K562 (cell line): ENCODE measurements at regions not wholly inside any gene's neighbourhood (a gene's known extent, or its start where the extent isn't known, plus 50 kb on each side); places are given as distances from the start of the nearest gene placed in this dataset.

ENCODE experiments used
- ATAC-seq: fragments of 200-7000 bp; cut with Tn5 transposase; 3 replicates; pipeline ENCODE4 v1.9.1; 2020; ENCODE audit warnings: moderate library complexity
- BruUV-seq: library from RNA; stranded (reverse); fragments of 400-500 nt; replicated peaks from 2 replicates; lab custom pipeline; 2021; lab: Mats Ljungman, UMichigan
- CTCF ChIA-PET: fragments of 300-600 bp; formaldehyde crosslinking; extraction: SDS; loops from one replicate; lab custom pipeline; 2021; ENCODE audit warnings: low intra/inter-chr PET ratio; lab: Yijun Ruan, JAX
- POLR2A ChIA-PET: fragments of 300-600, 350-650 bp; sonication (Branson Sonifier 250); formaldehyde crosslinking; extraction: SDS; loops from one replicate; lab custom pipeline; 2021; ENCODE audit warnings: antibody characterized with exemption, inconsistent platforms; lab: Yijun Ruan, JAX
- DNase-seq, 4 experiments: peaks; one replicate each; pipeline versions ENCODE4 v3.0.0 to v3.0.0-alpha.2; 2011 to 2018; ENCODE audit warnings: low spot score in 3 of 4, mixed read lengths in 3 of 4; ENCODE audit errors: extremely low read depth in 1 of 4
- FAIRE-seq: peaks from 2 replicates; lab custom pipeline; 2011; peaks lifted over from hg19 to GRCh38; lab: Jason Lieb, UNC
- H2AFZ ChIP-seq: 2 replicates; pipeline ENCODE4 v1.6.0; 2011; ENCODE audit warnings: low read depth, low read length, control low read depth, inconsistent platforms
- H3K27ac ChIP-seq: fragments of 200-600 bp; 3 replicates; pipeline ENCODE4 v1.8.0; 2011; ENCODE audit warnings: low read depth, mild to moderate bottlenecking, control low read depth, inconsistent platforms, low read length, moderate library complexity, mixed read lengths; ENCODE audit errors: extremely low read depth
- H3K27me3 ChIP-seq, 2 experiments: fragments of 300-600 bp in 1 of 2; 2 replicates in 1 of 2; 3 replicates in 1 of 2; pipeline versions ENCODE4 v1.6.0 to v1.8.0; 2011; ENCODE audit warnings: inconsistent platforms in 2 of 2, low read length in 2 of 2, mild to moderate bottlenecking in 1 of 2, mixed read lengths in 1 of 2, moderate library complexity in 1 of 2; ENCODE audit not compliant: control insufficient read depth in 2 of 2, insufficient read depth in 2 of 2
- H3K36me3 ChIP-seq: fragments of 300-600 bp; 3 replicates; pipeline ENCODE4 v1.8.0; 2011; ENCODE audit warnings: mild to moderate bottlenecking, low read length, inconsistent platforms; ENCODE audit not compliant: control insufficient read depth, insufficient read depth
- H3K4me1 ChIP-seq, 2 experiments: fragments of 200-600 bp in 1 of 2; replicated peaks in 1 of 2; 2 replicates in 1 of 2; 3 replicates in 1 of 2; pipeline versions ENCODE4 v1.5.1 to v1.8.0; 2011; ENCODE audit warnings: inconsistent platforms in 2 of 2, low read length in 2 of 2, mild to moderate bottlenecking in 1 of 2, mixed read lengths in 1 of 2, moderate library complexity in 1 of 2; ENCODE audit not compliant: control insufficient read depth in 2 of 2, insufficient read depth in 2 of 2
- H3K4me2 ChIP-seq: 2 replicates; pipeline ENCODE4 v1.6.1; 2011; ENCODE audit warnings: low read length, control low read depth, inconsistent platforms, mixed read lengths; ENCODE audit not compliant: insufficient read depth
- H3K4me3 ChIP-seq: fragments of 200-600 bp; sonication (generic), shearing (Covaris generic); 2 replicates; pipeline ENCODE4 v1.5.1; 2016; ENCODE audit warnings: control low read depth, inconsistent platforms
- H3K79me2 ChIP-seq: fragments of 200-600 bp; 3 replicates; pipeline ENCODE4 v1.8.0; 2011; ENCODE audit warnings: low read length, inconsistent platforms; ENCODE audit not compliant: control insufficient read depth, insufficient read depth
- H3K9ac ChIP-seq, 2 experiments: 2 replicates each; pipeline versions ENCODE4 v1.6.0 to v1.6.1; 2011; ENCODE audit warnings: low read depth in 2 of 2, low read length in 2 of 2, control low read depth in 1 of 2, inconsistent platforms in 1 of 2, mild to moderate bottlenecking in 1 of 2, mixed read lengths in 1 of 2; ENCODE audit not compliant: insufficient read depth in 1 of 2
- H3K9me1 ChIP-seq: one replicate; pipeline ENCODE4 v1.6.0; 2011; ENCODE audit warnings: inconsistent platforms, mild to moderate bottlenecking, low read length, moderate library complexity; ENCODE audit not compliant: control insufficient read depth, insufficient read depth
- H3K9me3 ChIP-seq: replicated peaks from 2 replicates; pipeline ENCODE4 v1.5.1; 2011; ENCODE audit warnings: low read depth, low read length, inconsistent platforms; ENCODE audit not compliant: control insufficient read depth, insufficient read depth
- H4K20me1 ChIP-seq: replicated peaks from 2 replicates; pipeline ENCODE4 v1.6.1; 2011; ENCODE audit warnings: low read length, inconsistent platforms, mixed read lengths; ENCODE audit not compliant: control insufficient read depth, insufficient read depth
- ARHGAP35 ChIP-seq: fragments of 450-650 bp; IDR thresholded peaks from 2 replicates; pipeline ENCODE4 v1.6.1; 2018; ENCODE audit not compliant: partially characterized antibody
- ASH1L ChIP-seq: fragments of 450-650 bp; IDR thresholded peaks from 2 replicates; pipeline ENCODE4 v1.6.1; 2018; ENCODE audit warnings: borderline replicate concordance, mild to moderate bottlenecking, low read depth; ENCODE audit not compliant: partially characterized antibody
- CBX5 ChIP-seq: IDR thresholded peaks from 2 replicates; pipeline ENCODE4 v1.6.1; 2014; ENCODE audit warnings: low read depth, borderline replicate concordance
- CBX8 ChIP-seq: fragments of 200-600 bp; sonication (generic); IDR thresholded peaks from 2 replicates; pipeline ENCODE4 v1.6.1; 2012; ENCODE audit warnings: borderline replicate concordance, mixed run types, low read depth, mild to moderate bottlenecking, moderate library complexity, mixed read lengths, low read length, control low read depth, inconsistent platforms; ENCODE audit not compliant: poor library complexity, severe bottlenecking; ENCODE audit errors: extremely low read depth
- HIVEP1 ChIP-seq: fragments of 250-450 bp; sonication (Bioruptor Pico); IDR thresholded peaks from 2 replicates; pipeline ENCODE4 v1.4.0; 2020; ENCODE audit warnings: mild to moderate bottlenecking
- HNRNPUL1 ChIP-seq: fragments of 200-400 bp; formaldehyde crosslinking; IDR thresholded peaks from 2 replicates; pipeline ENCODE4 v1.6.1; 2017; ENCODE audit warnings: low read length
- NFRKB ChIP-seq: fragments of 450-650 bp; IDR thresholded peaks from 2 replicates; pipeline ENCODE4 v1.6.1; 2016; ENCODE audit warnings: low read depth
- PHTF2 ChIP-seq: fragments of 250-450 bp; sonication (Bioruptor Pico); IDR thresholded peaks from 2 replicates; pipeline ENCODE4 v1.5.0; 2021; ENCODE audit warnings: mild to moderate bottlenecking
- RFX1 ChIP-seq: fragments of 450-650 bp; IDR thresholded peaks from 2 replicates; pipeline ENCODE4 v1.6.1; 2016; ENCODE audit warnings: mild to moderate bottlenecking, moderate library complexity
- SAP30 ChIP-seq: fragments of 200-600 bp; sonication (generic); IDR thresholded peaks from 2 replicates; pipeline ENCODE4 v1.6.1; 2012; ENCODE audit warnings: borderline replicate concordance, low read depth, mild to moderate bottlenecking, moderate library complexity, low read length, control low read depth, inconsistent platforms; ENCODE audit not compliant: insufficient read depth, poor library complexity, severe bottlenecking
- SREBF2 ChIP-seq: sonication (generic); formaldehyde crosslinking; IDR thresholded peaks from 2 replicates; pipeline ENCODE4 v1.4.0; 2020; ENCODE audit warnings: mild to moderate bottlenecking, missing genetic modification reagents
- ZKSCAN8 ChIP-seq: fragments of 200-800 bp; sonication (Bioruptor generic); IDR thresholded peaks from 2 replicates; pipeline ENCODE4 v1.6.1; 2016; ENCODE audit warnings: missing genetic modification characterization, missing compliant biosample characterization
- ZNF347 ChIP-seq: fragments of 450-650 bp; formaldehyde crosslinking; IDR thresholded peaks from 2 replicates; pipeline ENCODE4 v1.4.0; 2020; ENCODE audit warnings: low read depth, mild to moderate bottlenecking, moderate library complexity
- ZNF41 ChIP-seq: fragments of 250-450 bp; sonication (Bioruptor Pico); conservative IDR thresholded peaks from 2 replicates; pipeline ENCODE4 v1.4.0; 2020; ENCODE audit warnings: mild to moderate bottlenecking
- ZNF717 ChIP-seq: fragments of 250-450 bp; sonication (Bioruptor Pico); IDR thresholded peaks from 2 replicates; pipeline ENCODE4 v1.5.0; 2021
- WGBS: fragments of 100-300 bp; shearing (Covaris generic); methylation state at CpG from one replicate; pipeline ENCODE4 v1.1.6; 2016; ENCODE audit warnings: low coverage, mixed read lengths; ENCODE audit not compliant: insufficient coverage; ENCODE audit errors: missing lambda C conversion rate; 5-methylcytosine and 5-hydroxymethylcytosine counted together
- in situ Hi-C: fragments of 300-500 bp; cut with MboI; formaldehyde crosslinking; loops from 4 replicates; pipeline ENCODE4 v1.15.0; 2018; ENCODE audit warnings: inconsistent platforms, mixed read lengths
- intact Hi-C: fragments of 100-400 bp; cut with micrococcal nuclease; formaldehyde crosslinking; loops from 2 replicates; pipeline ENCODE4 v1.14.2; 2022
- TF ChIP-seq, protein P1 (sequence below): fragments of 250-450 bp; sonication (Bioruptor Pico); IDR thresholded peaks from 2 replicates; pipeline ENCODE4 v1.5.0; 2021; ENCODE audit warnings: mild to moderate bottlenecking, borderline replicate concordance
- TF ChIP-seq, protein P2 (sequence below), 2 experiments: IDR thresholded peaks; 2 replicates each; pipeline ENCODE4 v1.6.1; 2011; ENCODE audit warnings: borderline replicate concordance in 1 of 2, control low read depth in 1 of 2, low read depth in 1 of 2, low read length in 1 of 2, mild to moderate bottlenecking in 1 of 2, mixed read lengths in 1 of 2, moderate library complexity in 1 of 2; ENCODE audit not compliant: insufficient read depth in 1 of 2, insufficient read length in 1 of 2, poor library complexity in 1 of 2, severe bottlenecking in 1 of 2; ENCODE audit errors: extremely low read depth in 1 of 2
- TF ChIP-seq, protein P3 (sequence below), 2 experiments: fragments of 200-800 bp in 1 of 2; sonication (Bioruptor generic) in 1 of 2; sonication (generic) in 1 of 2; formaldehyde crosslinking in 1 of 2; IDR thresholded peaks in 1 of 2; conservative IDR thresholded peaks in 1 of 2; 2 replicates each; pipeline versions ENCODE4 v1.5.0 to v1.6.1; 2016 to 2020; ENCODE audit warnings: missing compliant biosample characterization in 1 of 2, missing genetic modification characterization in 1 of 2, missing genetic modification reagents in 1 of 2

DNA sequence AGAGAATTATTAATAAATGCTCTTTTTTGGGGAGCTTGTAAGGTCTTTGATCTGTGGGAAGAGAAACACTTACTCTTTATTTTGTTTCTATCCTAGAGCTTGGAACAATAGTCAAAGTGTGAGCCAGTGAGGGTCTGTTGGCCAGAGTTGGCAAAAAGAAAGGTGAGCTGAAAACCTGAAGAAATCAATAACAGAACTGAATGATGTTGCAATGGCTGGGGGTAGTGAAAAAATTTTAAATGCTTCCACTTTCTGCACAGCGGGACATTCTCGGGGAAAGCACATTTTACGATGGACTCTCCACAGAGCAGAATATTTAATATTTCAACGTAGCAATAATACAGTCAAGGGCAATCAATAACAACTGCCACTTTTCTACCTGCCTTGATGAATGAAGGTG lies 78.9 kb downstream of the SKA1 start:
- H3K27ac ChIP-seq: no peak overlapping the region
- 7% methylated on average over 4 of the region's 4 CpGs for WGBS
- in situ Hi-C loops: no loop called here
- no peak overlapping the region for H3K4me3 ChIP-seq
- H3K4me2 ChIP-seq: no peak overlapping the region
- no peak for TF ChIP-seq PHTF2 (CRISPR knock-in tag)
- no peak for TF ChIP-seq ZKSCAN8
- no peak for TF ChIP-seq RFX1
- TF ChIP-seq ZNF347 (CRISPR knock-in tag): no peak
- TF ChIP-seq, protein P1, sequence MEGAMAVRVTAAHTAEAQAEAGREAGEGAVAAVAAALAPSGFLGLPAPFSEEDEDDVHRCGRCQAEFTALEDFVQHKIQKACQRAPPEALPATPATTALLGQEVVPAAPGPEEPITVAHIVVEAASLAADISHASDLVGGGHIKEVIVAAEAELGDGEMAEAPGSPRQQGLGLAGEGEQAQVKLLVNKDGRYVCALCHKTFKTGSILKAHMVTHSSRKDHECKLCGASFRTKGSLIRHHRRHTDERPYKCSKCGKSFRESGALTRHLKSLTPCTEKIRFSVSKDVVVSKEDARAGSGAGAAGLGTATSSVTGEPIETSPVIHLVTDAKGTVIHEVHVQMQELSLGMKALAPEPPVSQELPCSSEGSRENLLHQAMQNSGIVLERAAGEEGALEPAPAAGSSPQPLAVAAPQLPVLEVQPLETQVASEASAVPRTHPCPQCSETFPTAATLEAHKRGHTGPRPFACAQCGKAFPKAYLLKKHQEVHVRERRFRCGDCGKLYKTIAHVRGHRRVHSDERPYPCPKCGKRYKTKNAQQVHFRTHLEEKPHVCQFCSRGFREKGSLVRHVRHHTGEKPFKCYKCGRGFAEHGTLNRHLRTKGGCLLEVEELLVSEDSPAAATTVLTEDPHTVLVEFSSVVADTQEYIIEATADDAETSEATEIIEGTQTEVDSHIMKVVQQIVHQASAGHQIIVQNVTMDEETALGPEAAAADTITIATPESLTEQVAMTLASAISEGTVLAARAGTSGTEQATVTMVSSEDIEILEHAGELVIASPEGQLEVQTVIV (CRISPR knock-in tag): no peak
- no peak for TF ChIP-seq CBX8
- TF ChIP-seq SREBF2 (CRISPR knock-in tag): no peak
- TF ChIP-seq ASH1L: no peak
- TF ChIP-seq NFRKB: no peak
- TF ChIP-seq, protein P2, sequence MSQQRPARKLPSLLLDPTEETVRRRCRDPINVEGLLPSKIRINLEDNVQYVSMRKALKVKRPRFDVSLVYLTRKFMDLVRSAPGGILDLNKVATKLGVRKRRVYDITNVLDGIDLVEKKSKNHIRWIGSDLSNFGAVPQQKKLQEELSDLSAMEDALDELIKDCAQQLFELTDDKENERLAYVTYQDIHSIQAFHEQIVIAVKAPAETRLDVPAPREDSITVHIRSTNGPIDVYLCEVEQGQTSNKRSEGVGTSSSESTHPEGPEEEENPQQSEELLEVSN (IDR thresholded peaks at IDR 0.05; ENCODE audit: borderline replicate concordance in 1 of 2, extremely low read depth in 1 of 2, insufficient read depth in 1 of 2, insufficient read length in 1 of 2, low read depth in 1 of 2, low read length in 1 of 2, poor library complexity in 1 of 2, severe bottlenecking in 1 of 2): no peak
- no peak for TF ChIP-seq CBX5
- TF ChIP-seq ZNF41: no peak
- TF ChIP-seq ZNF717 (CRISPR knock-in tag): no peak
- TF ChIP-seq, protein P3, sequence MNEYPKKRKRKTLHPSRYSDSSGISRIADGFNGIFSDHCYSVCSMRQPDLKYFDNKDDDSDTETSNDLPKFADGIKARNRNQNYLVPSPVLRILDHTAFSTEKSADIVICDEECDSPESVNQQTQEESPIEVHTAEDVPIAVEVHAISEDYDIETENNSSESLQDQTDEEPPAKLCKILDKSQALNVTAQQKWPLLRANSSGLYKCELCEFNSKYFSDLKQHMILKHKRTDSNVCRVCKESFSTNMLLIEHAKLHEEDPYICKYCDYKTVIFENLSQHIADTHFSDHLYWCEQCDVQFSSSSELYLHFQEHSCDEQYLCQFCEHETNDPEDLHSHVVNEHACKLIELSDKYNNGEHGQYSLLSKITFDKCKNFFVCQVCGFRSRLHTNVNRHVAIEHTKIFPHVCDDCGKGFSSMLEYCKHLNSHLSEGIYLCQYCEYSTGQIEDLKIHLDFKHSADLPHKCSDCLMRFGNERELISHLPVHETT (CRISPR knock-in tag; conservative IDR thresholded peaks at IDR 0.05 in 1 of 2, IDR thresholded peaks at IDR 0.05 in 1 of 2): no peak
- TF ChIP-seq HNRNPUL1: no peak
- TF ChIP-seq SAP30: no peak
- TF ChIP-seq HIVEP1 (CRISPR knock-in tag): no peak
- no peak for TF ChIP-seq ARHGAP35
- TF ChIP-seq, all 486 proteins: peak for 0
- no peaks in the 10 kb centered on the region for H3K27me3 ChIP-seq
- ATAC-seq: no peak
- H3K4me1 ChIP-seq: peaks cover 0 to 5% of the 10 kb centered on the region in 2 experiments; a peak in 1 of 5 replicates
- no TSS peak for BruUV-seq
- H3K9me1 ChIP-seq: no peaks in the 10 kb centered on the region
- no peaks in the 10 kb centered on the region for H3K9me3 ChIP-seq
- FAIRE-seq: no peak
- POLR2A ChIA-PET: interaction anchor here (0.6 to 1.0 kb wide), 2 partner anchors 9 to 24 kb away, joined by 3 read pairs; no protein-coding TSS in a partner anchor
- DNase-seq: no peak
- no peaks in the 10 kb centered on the region for H3K79me2 ChIP-seq
- H4K20me1 ChIP-seq: no peaks in the 10 kb centered on the region
- H2AFZ ChIP-seq: no peak overlapping the region
- no peak overlapping the region for H3K9ac ChIP-seq
- no peaks in the 10 kb centered on the region for H3K36me3 ChIP-seq
- intact Hi-C loops: no loop called here
- CTCF ChIA-PET: no interaction called here
